ENCODE measurements at regions not wholly inside any gene's neighbourhood (a gene's known extent, or its start where the extent isn't known, plus 50 kb on each side); places are given as distances from the start of the nearest gene placed in this dataset.

DNA sequence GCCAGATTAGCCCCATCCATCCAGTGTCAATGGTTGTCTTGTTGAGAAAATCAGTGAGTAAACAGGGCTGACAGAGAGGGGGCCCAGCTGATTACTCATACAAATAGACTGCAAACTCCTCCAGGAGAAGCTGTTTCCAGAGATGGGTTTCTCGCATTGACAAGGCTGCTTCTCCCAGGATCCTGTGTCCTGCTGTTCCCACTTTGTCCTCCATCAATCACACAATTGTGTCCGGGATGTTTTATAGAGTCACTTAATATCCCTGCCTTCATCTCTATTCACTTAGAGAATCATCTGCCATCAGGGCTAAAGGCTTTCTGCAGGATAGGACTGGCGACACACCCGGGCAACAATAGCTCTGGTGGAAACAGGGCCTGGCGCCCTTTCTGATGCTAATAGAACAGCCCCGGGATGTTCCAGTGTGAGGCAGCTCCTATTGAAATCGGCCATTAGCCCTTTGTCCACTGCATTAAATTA lies 71.7 kb upstream of the TBCA start:
- peaks cover 57% of the 10 kb centered on the region for H3K27me3 ChIP-seq (ENCODE audit: control insufficient read depth, extremely low read depth, insufficient read depth, low read length)
- H3K36me3 ChIP-seq (ENCODE audit: control insufficient read depth in 2 of 2, extremely low read depth in 1 of 2, insufficient read depth in 2 of 2, low read length in 2 of 2): no peaks in the 10 kb centered on the region
- H3K9me3 ChIP-seq (ENCODE audit: control insufficient read depth, low read depth, low read length): no peaks in the 10 kb centered on the region
- H3K79me2 ChIP-seq (ENCODE audit: control insufficient read depth, insufficient read depth, low read length): no peaks in the 10 kb centered on the region
- H3K4me2 ChIP-seq (ENCODE audit: control insufficient read depth, extremely low read depth, insufficient read depth, low read depth, low read length): no peak overlapping the region
- TF ChIP-seq, protein P1, sequence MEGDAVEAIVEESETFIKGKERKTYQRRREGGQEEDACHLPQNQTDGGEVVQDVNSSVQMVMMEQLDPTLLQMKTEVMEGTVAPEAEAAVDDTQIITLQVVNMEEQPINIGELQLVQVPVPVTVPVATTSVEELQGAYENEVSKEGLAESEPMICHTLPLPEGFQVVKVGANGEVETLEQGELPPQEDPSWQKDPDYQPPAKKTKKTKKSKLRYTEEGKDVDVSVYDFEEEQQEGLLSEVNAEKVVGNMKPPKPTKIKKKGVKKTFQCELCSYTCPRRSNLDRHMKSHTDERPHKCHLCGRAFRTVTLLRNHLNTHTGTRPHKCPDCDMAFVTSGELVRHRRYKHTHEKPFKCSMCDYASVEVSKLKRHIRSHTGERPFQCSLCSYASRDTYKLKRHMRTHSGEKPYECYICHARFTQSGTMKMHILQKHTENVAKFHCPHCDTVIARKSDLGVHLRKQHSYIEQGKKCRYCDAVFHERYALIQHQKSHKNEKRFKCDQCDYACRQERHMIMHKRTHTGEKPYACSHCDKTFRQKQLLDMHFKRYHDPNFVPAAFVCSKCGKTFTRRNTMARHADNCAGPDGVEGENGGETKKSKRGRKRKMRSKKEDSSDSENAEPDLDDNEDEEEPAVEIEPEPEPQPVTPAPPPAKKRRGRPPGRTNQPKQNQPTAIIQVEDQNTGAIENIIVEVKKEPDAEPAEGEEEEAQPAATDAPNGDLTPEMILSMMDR (optimal IDR thresholded peaks at IDR 0.05 in 1 of 3, IDR thresholded peaks at IDR 0.05 in 1 of 3, conservative IDR thresholded peaks at IDR 0.05 in 1 of 3; ENCODE audit: extremely low read depth in 1 of 3, insufficient read depth in 2 of 3, low read length in 3 of 3): no peak
- TF ChIP-seq EZH2 (IDR thresholded peaks at IDR 0.05; ENCODE audit: low read length): no peak
- dilution Hi-C loops (cut with MboI; ENCODE audit: extremely low pct_ligation_motif_present, low sequenced_read_pairs): no loop called here
- no peak for FAIRE-seq
- H3K9me1 ChIP-seq (ENCODE audit: control insufficient read depth, extremely low read depth, insufficient read depth, low read length): no peaks in the 10 kb centered on the region
- DNase-seq (ENCODE audit: low read depth, low spot score): no peak
- H3K27ac ChIP-seq (ENCODE audit: control insufficient read depth, insufficient read depth, low read length): no peak overlapping the region
- H3K9ac ChIP-seq (ENCODE audit: control insufficient read depth, extremely low read depth, insufficient read depth, low read length): no peak overlapping the region
- H3K4me3 ChIP-seq (ENCODE audit: control insufficient read depth in 2 of 3, extremely low read depth in 1 of 3, insufficient read depth in 2 of 3, low read depth in 1 of 3, low read length in 3 of 3): no peak overlapping the region
- H3K4me1 ChIP-seq (ENCODE audit: control insufficient read depth, extremely low read depth, insufficient read depth, low read length): peaks cover 4% of the 10 kb centered on the region
- H2AFZ ChIP-seq (ENCODE audit: control insufficient read depth, low read length): no peak overlapping the region
- no peaks in the 10 kb centered on the region for H4K20me1 ChIP-seq (ENCODE audit: control insufficient read depth, extremely low read depth, insufficient read depth, low read length)

DNA sequence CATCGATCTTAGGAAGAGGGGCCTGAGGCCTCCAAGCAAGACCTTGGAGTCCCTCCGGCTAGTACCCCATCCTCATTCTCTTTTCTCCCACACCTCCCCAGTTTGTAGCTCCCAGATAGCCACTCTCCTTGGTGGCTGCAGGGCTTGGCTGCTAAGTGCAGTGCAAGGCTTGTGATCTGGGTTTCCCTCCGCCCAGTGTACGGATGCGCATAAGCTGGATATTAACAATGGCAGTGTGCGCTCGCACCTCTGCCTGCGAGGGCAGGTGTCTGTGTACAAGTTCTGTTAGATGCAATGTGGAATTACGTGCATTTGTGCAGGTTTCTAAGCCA lies 71.0 kb upstream of the TBCA start:
- H3K9ac ChIP-seq (ENCODE audit: control insufficient read depth, extremely low read depth, insufficient read depth, low read length): no peak overlapping the region
- H4K20me1 ChIP-seq (ENCODE audit: control insufficient read depth, extremely low read depth, insufficient read depth, low read length): no peaks in the 10 kb centered on the region
- TF ChIP-seq EZH2 (IDR thresholded peaks at IDR 0.05; ENCODE audit: low read length): no peak
- TF ChIP-seq, protein P1 (optimal IDR thresholded peaks at IDR 0.05 in 1 of 3, IDR thresholded peaks at IDR 0.05 in 1 of 3, conservative IDR thresholded peaks at IDR 0.05 in 1 of 3; ENCODE audit: extremely low read depth in 1 of 3, insufficient read depth in 2 of 3, low read length in 3 of 3): no peak
- H3K27me3 ChIP-seq (ENCODE audit: control insufficient read depth, extremely low read depth, insufficient read depth, low read length): peaks cover 50% of the 10 kb centered on the region
- H3K9me3 ChIP-seq (ENCODE audit: control insufficient read depth, low read depth, low read length): no peaks in the 10 kb centered on the region
- dilution Hi-C loops (cut with MboI; ENCODE audit: extremely low pct_ligation_motif_present, low sequenced_read_pairs): no loop called here
- H3K27ac ChIP-seq (ENCODE audit: control insufficient read depth, insufficient read depth, low read length): no peak overlapping the region
- no peaks in the 10 kb centered on the region for H3K36me3 ChIP-seq (ENCODE audit: control insufficient read depth in 2 of 2, extremely low read depth in 1 of 2, insufficient read depth in 2 of 2, low read length in 2 of 2)
- H3K4me1 ChIP-seq (ENCODE audit: control insufficient read depth, extremely low read depth, insufficient read depth, low read length): peaks cover 2% of the 10 kb centered on the region
- no peak overlapping the region for H2AFZ ChIP-seq (ENCODE audit: control insufficient read depth, low read length)
- no peak overlapping the region for H3K4me3 ChIP-seq (ENCODE audit: control insufficient read depth in 2 of 3, extremely low read depth in 1 of 3, insufficient read depth in 2 of 3, low read depth in 1 of 3, low read length in 3 of 3)
- H3K9me1 ChIP-seq (ENCODE audit: control insufficient read depth, extremely low read depth, insufficient read depth, low read length): no peaks in the 10 kb centered on the region
- FAIRE-seq: no peak
- no peaks in the 10 kb centered on the region for H3K79me2 ChIP-seq (ENCODE audit: control insufficient read depth, insufficient read depth, low read length)
- no peak overlapping the region for H3K4me2 ChIP-seq (ENCODE audit: control insufficient read depth, extremely low read depth, insufficient read depth, low read depth, low read length)
- no peak for DNase-seq (ENCODE audit: low read depth, low spot score)

All from keratinocyte (primary cell).